GM23338 (cell line): ENCODE measurements at regions not wholly inside any gene's neighbourhood (a gene's known extent, or its start where the extent isn't known, plus 50 kb on each side); places are given as distances from the start of the nearest gene placed in this dataset.

Experiments
- ATAC-seq: fragments of 200-7000 bp; cut with Tn5 transposase; 3 replicates; pipeline ENCODE4 v1.9.1; 2020
- DNase-seq: peaks from one replicate; pipeline ENCODE4 v3.0.0-alpha.2; 2015; ENCODE audit warnings: low spot score
- H2AFZ ChIP-seq: fragments of 200-600 bp; sonication (generic); 2 replicates; pipeline ENCODE4 v1.8.0; 2016; ENCODE audit warnings: antibody characterized with exemption, mild to moderate bottlenecking, moderate library complexity
- H3F3A ChIP-seq: fragments of 200-600 bp; sonication (generic); replicated peaks from 2 replicates; pipeline ENCODE4 v1.8.0; 2017; ENCODE audit warnings: antibody characterized with exemption, mixed run types, low read depth
- H3K27ac ChIP-seq: fragments of 200-600 bp; sonication (generic); 2 replicates; pipeline ENCODE4 v1.6.1; 2016; ENCODE audit warnings: low read depth
- H3K27me3 ChIP-seq: fragments of 200-600 bp; sonication (generic); 2 replicates; pipeline ENCODE4 v1.8.0; 2016; ENCODE audit warnings: mild to moderate bottlenecking, mixed run types, moderate library complexity; ENCODE audit not compliant: insufficient read depth
- H3K36me3 ChIP-seq: fragments of 200-600 bp; sonication (generic); 2 replicates; pipeline ENCODE4 v1.8.0; 2016; ENCODE audit warnings: mild to moderate bottlenecking; ENCODE audit not compliant: insufficient read depth
- H3K4me1 ChIP-seq: fragments of 200-600 bp; sonication (generic); 2 replicates; pipeline ENCODE4 v1.8.0; 2016; ENCODE audit warnings: mild to moderate bottlenecking, moderate library complexity; ENCODE audit not compliant: insufficient read depth
- H3K4me2 ChIP-seq: fragments of 200-600 bp; sonication (generic); 2 replicates; pipeline ENCODE4 v1.7.1; 2017; ENCODE audit warnings: mixed run types
- H3K4me3 ChIP-seq: fragments of 200-600 bp; sonication (generic); 2 replicates; pipeline ENCODE4 v1.6.1; 2016; ENCODE audit warnings: mixed run types
- H3K79me2 ChIP-seq: fragments of 200-600 bp; sonication (generic); replicated peaks from 2 replicates; pipeline ENCODE4 v1.8.0; 2017; ENCODE audit warnings: mild to moderate bottlenecking; ENCODE audit not compliant: insufficient read depth
- H3K9me2 ChIP-seq: fragments of 200-600 bp; sonication (generic); 2 replicates; pipeline ENCODE4 v1.8.0; 2017; ENCODE audit not compliant: insufficient read depth
- H4K20me1 ChIP-seq: fragments of 200-600 bp; sonication (generic); replicated peaks from 2 replicates; pipeline ENCODE4 v1.8.0; 2017; ENCODE audit warnings: mild to moderate bottlenecking; ENCODE audit not compliant: insufficient read depth
- H3K27ac Mint-ChIP-seq: 2 replicates; pipeline ENCODE4 v1.8.0; 2020; ENCODE audit warnings: inconsistent platforms, mild to moderate bottlenecking, moderate library complexity, mixed read lengths
- H3K27me3 Mint-ChIP-seq: 3 replicates; pipeline ENCODE4 v1.8.0; 2022; ENCODE audit warnings: low read depth, mild to moderate bottlenecking, moderate library complexity, mixed read lengths, inconsistent platforms; ENCODE audit not compliant: insufficient read depth, poor library complexity
- H3K36me3 Mint-ChIP-seq: 3 replicates; pipeline ENCODE4 v1.8.0; 2021; ENCODE audit warnings: low read depth, mild to moderate bottlenecking, inconsistent platforms, moderate library complexity, mixed read lengths
- H3K4me1 Mint-ChIP-seq: 3 replicates; pipeline ENCODE4 v1.8.0; 2020; ENCODE audit warnings: mild to moderate bottlenecking, inconsistent platforms, mixed read lengths
- H3K4me3 Mint-ChIP-seq: 3 replicates; pipeline ENCODE4 v1.8.0; 2021; ENCODE audit warnings: moderate library complexity, mild to moderate bottlenecking, inconsistent platforms, mixed read lengths
- H3K9me3 Mint-ChIP-seq: 3 replicates; pipeline ENCODE4 v1.8.0; 2020; ENCODE audit warnings: moderate library complexity, mild to moderate bottlenecking, inconsistent platforms, mixed read lengths
- CREB1 ChIP-seq: fragments of 250-450 bp; sonication (Bioruptor Pico); IDR thresholded peaks from 2 replicates; pipeline ENCODE4 v1.5.0; 2020; ENCODE audit warnings: low read depth, mild to moderate bottlenecking, moderate library complexity
- EZH2 ChIP-seq: fragments of 200-600 bp; sonication (generic); IDR thresholded peaks from one replicate; pipeline ENCODE4 v1.8.0; 2017; ENCODE audit warnings: antibody characterized with exemption, mild to moderate bottlenecking, low read depth; ENCODE audit not compliant: unreplicated experiment
- EZH2phosphoT487 ChIP-seq: fragments of 200-600 bp; sonication (generic); IDR thresholded peaks from one replicate; pipeline ENCODE4 v1.8.1; 2018; ENCODE audit warnings: antibody characterized with exemption; ENCODE audit not compliant: unreplicated experiment
- NANOG ChIP-seq: IDR thresholded peaks from 2 replicates; pipeline ENCODE4 v1.6.1; 2016; ENCODE audit warnings: antibody characterized with exemption, borderline replicate concordance
- POLR2AphosphoS5 ChIP-seq: IDR thresholded peaks from 2 replicates; pipeline ENCODE4 v1.6.1; 2016; ENCODE audit warnings: antibody characterized with exemption, low read depth
- REST ChIP-seq: IDR thresholded peaks from one replicate; pipeline ENCODE4 v1.6.1; 2018; ENCODE audit warnings: antibody characterized with exemption; ENCODE audit not compliant: unreplicated experiment
- STAT1 ChIP-seq: IDR thresholded peaks from one replicate; pipeline ENCODE4 v1.6.1; 2016; ENCODE audit warnings: antibody characterized with exemption; ENCODE audit not compliant: unreplicated experiment
- ZNF114 ChIP-seq: fragments of 250-450 bp; sonication (Bioruptor Pico); IDR thresholded peaks from 2 replicates; pipeline ENCODE4 v1.5.0; 2020; ENCODE audit warnings: mild to moderate bottlenecking, moderate library complexity
- ZNF331 ChIP-seq: fragments of 250-450 bp; sonication (Bioruptor Pico); IDR thresholded peaks from 2 replicates; pipeline ENCODE4 v1.5.0; 2020; ENCODE audit warnings: low read depth, mild to moderate bottlenecking, moderate library complexity
- ZNF462 ChIP-seq: fragments of 250-450 bp; sonication (Bioruptor Pico); IDR thresholded peaks from 2 replicates; pipeline ENCODE4 v1.5.0; 2020; ENCODE audit warnings: mild to moderate bottlenecking, moderate library complexity

GRCh38 chr2:58928391-58928790 is 687.3 kb upstream of the FANCL start:
- no peaks in the 10 kb centered on the region for H3K9me3 Mint-ChIP-seq
- DNase-seq (no peak), ATAC-seq (no peak)
- TF ChIP-seq POLR2AphosphoS5 (no peak), ZNF462 (CRISPR knock-in tag) (no peak)
- H3K4me1 Mint-ChIP-seq: peaks cover 33% of the 10 kb centered on the region
- Histone ChIP-seq H3K4me3 (no peak overlapping the region), H3K9me2 (no peaks in the 10 kb centered on the region; the same call in 1 of the 2 replicates), H3K79me2 (no peaks in the 10 kb centered on the region), H3K36me3 (no peaks in the 10 kb centered on the region), H4K20me1 (no peaks in the 10 kb centered on the region), H3K27me3 (no peaks in the 10 kb centered on the region), H3K27ac (no peak overlapping the region), H2AFZ (no peak overlapping the region), H3F3A (no peaks in the 10 kb centered on the region), H3K4me2 (no peak overlapping the region), H3K4me1 (peaks cover 42% of the 10 kb centered on the region)
- H3K4me3 Mint-ChIP-seq: no peak overlapping the region
- no peaks in the 10 kb centered on the region for H3K36me3 Mint-ChIP-seq
- H3K27ac Mint-ChIP-seq: peak overlapping the region; percentile 51; the same call in 1 of the 2 replicates
- H3K27me3 Mint-ChIP-seq: no peaks in the 10 kb centered on the region

- H4K20me1 ChIP-seq: no peaks in the 10 kb centered on the region
- H3K27me3 ChIP-seq: no peaks in the 10 kb centered on the region
- H3K79me2 ChIP-seq: no peaks in the 10 kb centered on the region
- no peaks in the 10 kb centered on the region for H3F3A ChIP-seq
- H3K36me3 Mint-ChIP-seq: no peaks in the 10 kb centered on the region
- H3K4me1 Mint-ChIP-seq: peaks cover 24% of the 10 kb centered on the region
- H2AFZ ChIP-seq: no peak overlapping the region
- peaks cover 29% of the 10 kb centered on the region for H3K4me1 ChIP-seq
- H3K4me3 ChIP-seq: no peak overlapping the region
- TF ChIP-seq CREB1 (CRISPR knock-in tag): no peak
- TF ChIP-seq EZH2: no peak
- TF ChIP-seq EZH2phosphoT487: no peak
- no peak for TF ChIP-seq REST
- TF ChIP-seq ZNF331 (CRISPR knock-in tag): no peak
- no peak for TF ChIP-seq STAT1
- TF ChIP-seq NANOG: no peak
- TF ChIP-seq ZNF114: no peak
- no peaks in the 10 kb centered on the region for H3K36me3 ChIP-seq
- H3K4me3 Mint-ChIP-seq: no peak overlapping the region
- no peaks in the 10 kb centered on the region for H3K27me3 Mint-ChIP-seq
- no peak for ATAC-seq
- H3K27ac ChIP-seq: no peak overlapping the region
- DNase-seq: no peak
- H3K9me2 ChIP-seq: peaks cover 4% of the 10 kb centered on the region; the same call in 1 of the 2 replicates
- H3K4me2 ChIP-seq: no peak overlapping the region
- H3K9me3 Mint-ChIP-seq: no peaks in the 10 kb centered on the region
- no peak overlapping the region for H3K27ac Mint-ChIP-seq
These were observed 685.0 kb upstream of the FANCL start for GRCh38 chr2:58926112-58926511.
